ENCODE measurements at regions not wholly inside any gene's neighbourhood (a gene's known extent, or its start where the extent isn't known, plus 50 kb on each side); places are given as distances from the start of the nearest gene placed in this dataset.

- no peak for DNase-seq (ENCODE audit: low spot score)
- H3K27me3 ChIP-seq (ENCODE audit: insufficient read depth, poor library complexity, severe bottlenecking), result peaks cover 10% of the 10 kb centered on the region
- no peak overlapping the region for H3K27ac ChIP-seq (ENCODE audit: poor library complexity, severe bottlenecking)
- no peaks in the 10 kb centered on the region for H3K9me3 ChIP-seq (ENCODE audit: severe bottlenecking)
- TF ChIP-seq, protein P1, sequence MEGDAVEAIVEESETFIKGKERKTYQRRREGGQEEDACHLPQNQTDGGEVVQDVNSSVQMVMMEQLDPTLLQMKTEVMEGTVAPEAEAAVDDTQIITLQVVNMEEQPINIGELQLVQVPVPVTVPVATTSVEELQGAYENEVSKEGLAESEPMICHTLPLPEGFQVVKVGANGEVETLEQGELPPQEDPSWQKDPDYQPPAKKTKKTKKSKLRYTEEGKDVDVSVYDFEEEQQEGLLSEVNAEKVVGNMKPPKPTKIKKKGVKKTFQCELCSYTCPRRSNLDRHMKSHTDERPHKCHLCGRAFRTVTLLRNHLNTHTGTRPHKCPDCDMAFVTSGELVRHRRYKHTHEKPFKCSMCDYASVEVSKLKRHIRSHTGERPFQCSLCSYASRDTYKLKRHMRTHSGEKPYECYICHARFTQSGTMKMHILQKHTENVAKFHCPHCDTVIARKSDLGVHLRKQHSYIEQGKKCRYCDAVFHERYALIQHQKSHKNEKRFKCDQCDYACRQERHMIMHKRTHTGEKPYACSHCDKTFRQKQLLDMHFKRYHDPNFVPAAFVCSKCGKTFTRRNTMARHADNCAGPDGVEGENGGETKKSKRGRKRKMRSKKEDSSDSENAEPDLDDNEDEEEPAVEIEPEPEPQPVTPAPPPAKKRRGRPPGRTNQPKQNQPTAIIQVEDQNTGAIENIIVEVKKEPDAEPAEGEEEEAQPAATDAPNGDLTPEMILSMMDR (IDR thresholded peaks at IDR 0.05; ENCODE audit: poor library complexity, severe bottlenecking), result no peak
- no peaks in the 10 kb centered on the region for H3K4me1 ChIP-seq (ENCODE audit: insufficient read depth, poor library complexity, severe bottlenecking)
- no peak overlapping the region for H3K4me3 ChIP-seq (ENCODE audit: severe bottlenecking)
- ATAC-seq (ENCODE audit: low read depth), result no peak
- no peaks in the 10 kb centered on the region for H3K36me3 ChIP-seq (ENCODE audit: low read depth)
Measured at GRCh38 chr20:11677428-11677827, 240.3 kb upstream of the BTBD3 start.

DNA sequence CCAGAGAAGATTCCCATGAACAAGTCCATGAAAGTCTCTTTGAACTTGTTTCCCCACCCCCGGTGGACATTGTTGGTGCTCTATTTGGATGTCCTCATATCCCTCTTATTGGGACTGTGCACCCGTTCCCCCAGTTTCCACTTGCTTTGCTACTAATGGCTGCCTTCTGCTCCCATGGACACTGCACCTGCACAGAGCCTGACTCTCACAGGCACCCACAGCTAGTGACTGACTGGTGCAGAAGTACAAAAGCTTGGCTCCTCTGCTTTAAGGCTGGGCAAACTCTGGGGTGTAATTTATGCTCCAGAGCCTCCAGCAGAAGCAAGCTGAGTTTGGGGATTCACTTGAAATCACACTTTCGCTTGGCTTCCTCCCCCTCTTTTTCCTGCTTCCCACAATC lies 239.9 kb upstream of the BTBD3 start:
- Histone ChIP-seq H3K27ac (ENCODE audit: poor library complexity, severe bottlenecking) (no peak overlapping the region), H3K4me3 (ENCODE audit: severe bottlenecking) (no peak overlapping the region), H3K36me3 (ENCODE audit: low read depth) (no peaks in the 10 kb centered on the region), H3K4me1 (ENCODE audit: insufficient read depth, poor library complexity, severe bottlenecking) (no peaks in the 10 kb centered on the region), H3K27me3 (ENCODE audit: insufficient read depth, poor library complexity, severe bottlenecking) (peaks cover 10% of the 10 kb centered on the region), H3K9me3 (ENCODE audit: severe bottlenecking) (no peaks in the 10 kb centered on the region)
- no peak for DNase-seq (ENCODE audit: low spot score)
- no peak for ATAC-seq (ENCODE audit: low read depth)
- TF ChIP-seq, protein P1 (IDR thresholded peaks at IDR 0.05; ENCODE audit: poor library complexity, severe bottlenecking), result no peak

DNA sequence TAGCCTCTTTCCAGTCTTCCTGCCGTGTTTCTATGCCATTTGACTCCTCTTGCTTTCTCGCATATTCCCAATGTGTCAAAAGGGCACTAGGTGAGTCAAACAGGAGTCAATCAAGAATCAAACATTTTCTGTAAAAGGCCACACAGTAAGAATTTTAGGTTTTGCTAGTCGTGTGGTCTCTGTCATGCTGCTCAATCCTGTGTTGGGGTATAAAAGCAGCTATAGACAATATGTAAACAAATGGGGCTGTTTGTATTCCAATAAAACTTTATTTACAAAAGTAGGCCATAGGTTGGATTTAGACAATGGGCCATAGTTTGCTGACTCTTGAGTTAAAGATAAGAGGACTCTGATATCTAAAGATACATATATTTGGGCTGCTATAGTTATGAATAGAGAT lies 235.4 kb upstream of the BTBD3 start:
- H3K9me3 ChIP-seq (ENCODE audit: severe bottlenecking), result no peaks in the 10 kb centered on the region
- DNase-seq (ENCODE audit: low spot score) (no peak), ATAC-seq (ENCODE audit: low read depth) (no peak)
- TF ChIP-seq, protein P1 (IDR thresholded peaks at IDR 0.05; ENCODE audit: poor library complexity, severe bottlenecking), result no peak
- no peaks in the 10 kb centered on the region for H3K27me3 ChIP-seq (ENCODE audit: insufficient read depth, poor library complexity, severe bottlenecking)
- H3K4me1 ChIP-seq (ENCODE audit: insufficient read depth, poor library complexity, severe bottlenecking), result no peaks in the 10 kb centered on the region
- H3K4me3 ChIP-seq (ENCODE audit: severe bottlenecking), result no peak overlapping the region
- no peak overlapping the region for H3K27ac ChIP-seq (ENCODE audit: poor library complexity, severe bottlenecking)
- H3K36me3 ChIP-seq (ENCODE audit: low read depth), result no peaks in the 10 kb centered on the region

- H3K9me3 ChIP-seq (ENCODE audit: severe bottlenecking), result no peaks in the 10 kb centered on the region
- H3K4me1 ChIP-seq (ENCODE audit: insufficient read depth, poor library complexity, severe bottlenecking), result no peaks in the 10 kb centered on the region
- DNase-seq (ENCODE audit: low spot score) (no peak), ATAC-seq (ENCODE audit: low read depth) (no peak)
- no peaks in the 10 kb centered on the region for H3K36me3 ChIP-seq (ENCODE audit: low read depth)
- no peaks in the 10 kb centered on the region for H3K27me3 ChIP-seq (ENCODE audit: insufficient read depth, poor library complexity, severe bottlenecking)
- H3K27ac ChIP-seq (ENCODE audit: poor library complexity, severe bottlenecking), result no peak overlapping the region
- no peak overlapping the region for H3K4me3 ChIP-seq (ENCODE audit: severe bottlenecking)
- TF ChIP-seq, protein P1 (IDR thresholded peaks at IDR 0.05; ENCODE audit: poor library complexity, severe bottlenecking), result no peak
Measured at GRCh38 chr20:11686195-11686594, 231.5 kb upstream of the BTBD3 start.

GRCh38 chr20:11686820-11687543 lies 230.7 kb upstream of the BTBD3 start:
- H3K27ac ChIP-seq (ENCODE audit: poor library complexity, severe bottlenecking), result no peak overlapping the region
- no peaks in the 10 kb centered on the region for H3K36me3 ChIP-seq (ENCODE audit: low read depth)
- peak; percentile 55 for DNase-seq (ENCODE audit: low spot score)
- 0 out of 3 replicates have a peak, but pooled peaks have one; percentile 25 for ATAC-seq (ENCODE audit: low read depth)
- H3K27me3 ChIP-seq (ENCODE audit: insufficient read depth, poor library complexity, severe bottlenecking), result no peaks in the 10 kb centered on the region
- TF ChIP-seq, protein P1 (IDR thresholded peaks at IDR 0.05; ENCODE audit: poor library complexity, severe bottlenecking), result no peak
- H3K9me3 ChIP-seq (ENCODE audit: severe bottlenecking), result no peaks in the 10 kb centered on the region
- no peaks in the 10 kb centered on the region for H3K4me1 ChIP-seq (ENCODE audit: insufficient read depth, poor library complexity, severe bottlenecking)
- no peak overlapping the region for H3K4me3 ChIP-seq (ENCODE audit: severe bottlenecking)

Measured in RWPE2 (cell line).